HFFc6 (cell line): ENCODE measurements at regions not wholly inside any gene's neighbourhood (a gene's known extent, or its start where the extent isn't known, plus 50 kb on each side); places are given as distances from the start of the nearest gene placed in this dataset.

Experiments used
- DNase-seq: peaks from one replicate; pipeline ENCODE4 v3.0.0-alpha.2; 2018
- H3K27ac Mint-ChIP-seq: 2 replicates; pipeline ENCODE4 v1.8.0; 2020; ENCODE audit warnings: mild to moderate bottlenecking, mixed read lengths
- H3K27me3 Mint-ChIP-seq: 2 replicates; pipeline ENCODE4 v1.8.0; 2021; ENCODE audit warnings: mild to moderate bottlenecking, moderate library complexity, mixed read lengths; ENCODE audit not compliant: insufficient read depth
- H3K36me3 Mint-ChIP-seq: 2 replicates; pipeline ENCODE4 v1.8.0; 2021; ENCODE audit warnings: low read depth, mixed read lengths
- H3K4me1 Mint-ChIP-seq: 2 replicates; pipeline ENCODE4 v1.8.0; 2020; ENCODE audit warnings: low read depth, mixed read lengths
- H3K4me3 Mint-ChIP-seq: 2 replicates; pipeline ENCODE4 v1.8.0; 2020; ENCODE audit warnings: mild to moderate bottlenecking, moderate library complexity, mixed read lengths
- H3K9me3 Mint-ChIP-seq: 2 replicates; pipeline ENCODE4 v1.8.0; 2020; ENCODE audit warnings: mild to moderate bottlenecking, mixed read lengths
- CTCF ChIP-seq: fragments of 200-600 bp; sonication (generic); IDR thresholded peaks from 2 replicates; pipeline ENCODE4 v1.5.0; 2021; ENCODE audit warnings: antibody characterized with exemption, mild to moderate bottlenecking

- no peak overlapping the region for H3K27ac Mint-ChIP-seq
- no peaks in the 10 kb centered on the region for H3K27me3 Mint-ChIP-seq
- peaks cover 23% of the 10 kb centered on the region for H3K9me3 Mint-ChIP-seq
- no peak overlapping the region for H3K4me3 Mint-ChIP-seq
- no peaks in the 10 kb centered on the region for H3K4me1 Mint-ChIP-seq
- DNase-seq, result no peak
- H3K36me3 Mint-ChIP-seq, result no peaks in the 10 kb centered on the region
- TF ChIP-seq CTCF, result no peak
Observed at GRCh38 chr15:97153356-97153965, 807.0 kb upstream of the ARRDC4 start.

GRCh38 chr15:97156739-97157265 lies 803.7 kb upstream of the ARRDC4 start:
- DNase-seq, result no peak
- no peak for TF ChIP-seq CTCF
- H3K27ac Mint-ChIP-seq, result no peak overlapping the region
- no peaks in the 10 kb centered on the region for H3K36me3 Mint-ChIP-seq
- H3K27me3 Mint-ChIP-seq, result no peaks in the 10 kb centered on the region
- H3K9me3 Mint-ChIP-seq, result peaks cover 10% of the 10 kb centered on the region
- H3K4me1 Mint-ChIP-seq, result no peaks in the 10 kb centered on the region
- no peak overlapping the region for H3K4me3 Mint-ChIP-seq

GRCh38 chr15:97162805-97163495 lies 797.6 kb upstream of the ARRDC4 start:
- Mint-ChIP-seq H3K4me3 (no peak overlapping the region), H3K27ac (no peak overlapping the region)
- DNase-seq, result no peak

GRCh38 chr15:97165205-97165604 lies 795.3 kb upstream of the ARRDC4 start:
- H3K36me3 Mint-ChIP-seq, result no peaks in the 10 kb centered on the region
- no peak for DNase-seq
- peaks cover 52% of the 10 kb centered on the region for H3K9me3 Mint-ChIP-seq
- no peaks in the 10 kb centered on the region for H3K4me1 Mint-ChIP-seq
- no peak overlapping the region for H3K27ac Mint-ChIP-seq
- H3K27me3 Mint-ChIP-seq, result no peaks in the 10 kb centered on the region; the same call in 1 of the 2 replicates
- no peak for TF ChIP-seq CTCF
- H3K4me3 Mint-ChIP-seq, result no peak overlapping the region

More at GRCh38 chr15:97162805-97163495, 797.6 kb upstream of the ARRDC4 start:
- H3K36me3 Mint-ChIP-seq, result no peaks in the 10 kb centered on the region
- no peak for TF ChIP-seq CTCF
- no peaks in the 10 kb centered on the region for H3K4me1 Mint-ChIP-seq
- peaks cover 41% of the 10 kb centered on the region for H3K9me3 Mint-ChIP-seq
- H3K27me3 Mint-ChIP-seq, result no peaks in the 10 kb centered on the region; the same call in 1 of the 2 replicates

- no peaks in the 10 kb centered on the region for H3K36me3 Mint-ChIP-seq
- DNase-seq, result no peak
- H3K27me3 Mint-ChIP-seq, result no peaks in the 10 kb centered on the region; the same call in 1 of the 2 replicates
- no peaks in the 10 kb centered on the region for H3K4me1 Mint-ChIP-seq
- no peak overlapping the region for H3K27ac Mint-ChIP-seq
- TF ChIP-seq CTCF, result no peak
- no peak overlapping the region for H3K4me3 Mint-ChIP-seq
- peaks cover 58% of the 10 kb centered on the region for H3K9me3 Mint-ChIP-seq
Observed at GRCh38 chr15:97168704-97169475, 791.6 kb upstream of the ARRDC4 start.
